Panc1 (cell line): ENCODE measurements at regions not wholly inside any gene's neighbourhood (a gene's known extent, or its start where the extent isn't known, plus 50 kb on each side); places are given as distances from the start of the nearest gene placed in this dataset.

Experiments
- ATAC-seq: fragments of 200-7000 bp; cut with Tn5 transposase; 2 replicates; pipeline ENCODE4 v1.9.1; 2020; ENCODE audit warnings: mild to moderate bottlenecking, moderate library complexity
- BruUV-seq: library from RNA; stranded (reverse); fragments of 400-500 nt; replicated peaks from 2 replicates; lab custom pipeline; 2021; lab: Mats Ljungman, UMichigan
- CTCF ChIA-PET: fragments of 300-600 bp; sonication (Branson Sonifier 250); formaldehyde crosslinking; loops from one replicate; lab custom pipeline; 2022; ENCODE audit warnings: antibody characterized with exemption; lab: Charles Lee
- POLR2A ChIA-PET: fragments of 300-600 bp; sonication (Branson Sonifier 250); formaldehyde crosslinking; loops from one replicate; lab custom pipeline; 2022; ENCODE audit warnings: antibody characterized with exemption; lab: Charles Lee
- DNase-seq: peaks from one replicate; pipeline ENCODE4 v3.0.0-alpha.2; 2010; ENCODE audit warnings: low read depth, low spot score
- H3K27ac ChIP-seq: 2 replicates; pipeline ENCODE4 v1.5.1; 2011; ENCODE audit warnings: mild to moderate bottlenecking, low read length, inconsistent platforms
- H3K27me3 ChIP-seq: fragments of 200-500 bp; sonication (Bioruptor generic); 2 replicates; pipeline ENCODE4 v1.6.0; 2014; ENCODE audit warnings: low read length, inconsistent platforms; ENCODE audit not compliant: control insufficient read depth, insufficient read depth
- H3K36me3 ChIP-seq: fragments of 200-500 bp; sonication (Bioruptor generic); 2 replicates; pipeline ENCODE4 v1.5.1; 2014; ENCODE audit warnings: inconsistent platforms, mild to moderate bottlenecking, low read length, moderate library complexity; ENCODE audit not compliant: control insufficient read depth, insufficient read depth
- H3K4me1 ChIP-seq: 2 replicates; pipeline ENCODE4 v1.5.1; 2011; ENCODE audit warnings: inconsistent platforms, mild to moderate bottlenecking, low read length, moderate library complexity; ENCODE audit not compliant: control insufficient read depth, insufficient read depth
- H3K4me3 ChIP-seq, 2 experiments: 2 replicates each; pipeline ENCODE4 v1.5.1; 2011 to 2012; ENCODE audit warnings: low read depth in 2 of 2, low read length in 2 of 2, mild to moderate bottlenecking in 2 of 2, inconsistent platforms in 1 of 2, moderate library complexity in 1 of 2
- H3K9me3 ChIP-seq: fragments of 200-500 bp; sonication (Bioruptor generic); 2 replicates; pipeline ENCODE4 v1.5.1; 2014; ENCODE audit warnings: low read depth, mild to moderate bottlenecking, inconsistent platforms, low read length, moderate library complexity; ENCODE audit not compliant: control insufficient read depth, insufficient read depth
- POLR2AphosphoS5 ChIP-seq: IDR thresholded peaks from 2 replicates; pipeline ENCODE4 v1.6.1; 2012; ENCODE audit warnings: mild to moderate bottlenecking, low read depth, low read length, moderate library complexity
- REST ChIP-seq, 2 experiments: IDR thresholded peaks; 2 replicates each; pipeline ENCODE4 v1.6.1; 2011 to 2012; ENCODE audit warnings: low read depth in 2 of 2, control low read depth in 1 of 2, low read length in 1 of 2, mild to moderate bottlenecking in 1 of 2, moderate library complexity in 1 of 2; ENCODE audit not compliant: insufficient read depth in 1 of 2
- SIN3A ChIP-seq: IDR thresholded peaks from 2 replicates; pipeline ENCODE4 v1.6.1; 2012; ENCODE audit warnings: low read depth, mild to moderate bottlenecking, low read length, moderate library complexity, borderline replicate concordance; ENCODE audit not compliant: insufficient read depth
- TCF7L2 ChIP-seq: IDR thresholded peaks from 2 replicates; pipeline ENCODE4 v1.6.1; 2011; ENCODE audit warnings: mild to moderate bottlenecking, low read depth, low read length, inconsistent platforms
- in situ Hi-C: cut with HindIII; loops from 2 replicates; pipeline ENCODE4 v1.10.0; 2016; ENCODE audit warnings: low sequenced_read_pairs, low pct_unique_long_range_greater_than_20kb
- intact Hi-C: fragments of 100-400 bp; cut with micrococcal nuclease; formaldehyde crosslinking; loops from one replicate; pipeline ENCODE4 v1.10.0; 2022; ENCODE audit not compliant: unreplicated experiment
- TF ChIP-seq, protein P1 (sequence below): fragments of 450-650 bp; IDR thresholded peaks from 2 replicates; pipeline ENCODE4 v1.5.1; 2017; ENCODE audit warnings: mild to moderate bottlenecking

- intact Hi-C loops (no loop called here), in situ Hi-C loops (no loop called here)
- TF ChIP-seq, protein P1, sequence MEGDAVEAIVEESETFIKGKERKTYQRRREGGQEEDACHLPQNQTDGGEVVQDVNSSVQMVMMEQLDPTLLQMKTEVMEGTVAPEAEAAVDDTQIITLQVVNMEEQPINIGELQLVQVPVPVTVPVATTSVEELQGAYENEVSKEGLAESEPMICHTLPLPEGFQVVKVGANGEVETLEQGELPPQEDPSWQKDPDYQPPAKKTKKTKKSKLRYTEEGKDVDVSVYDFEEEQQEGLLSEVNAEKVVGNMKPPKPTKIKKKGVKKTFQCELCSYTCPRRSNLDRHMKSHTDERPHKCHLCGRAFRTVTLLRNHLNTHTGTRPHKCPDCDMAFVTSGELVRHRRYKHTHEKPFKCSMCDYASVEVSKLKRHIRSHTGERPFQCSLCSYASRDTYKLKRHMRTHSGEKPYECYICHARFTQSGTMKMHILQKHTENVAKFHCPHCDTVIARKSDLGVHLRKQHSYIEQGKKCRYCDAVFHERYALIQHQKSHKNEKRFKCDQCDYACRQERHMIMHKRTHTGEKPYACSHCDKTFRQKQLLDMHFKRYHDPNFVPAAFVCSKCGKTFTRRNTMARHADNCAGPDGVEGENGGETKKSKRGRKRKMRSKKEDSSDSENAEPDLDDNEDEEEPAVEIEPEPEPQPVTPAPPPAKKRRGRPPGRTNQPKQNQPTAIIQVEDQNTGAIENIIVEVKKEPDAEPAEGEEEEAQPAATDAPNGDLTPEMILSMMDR = no peak
- no peak for TF ChIP-seq SIN3A
- TF ChIP-seq TCF7L2 = no peak
- TF ChIP-seq POLR2AphosphoS5 = no peak
- no peak for TF ChIP-seq REST (IDR thresholded peaks at IDR 0.05; ENCODE audit: insufficient read depth in 1 of 2, low read depth in 2 of 2, low read length in 1 of 2)
- Histone ChIP-seq H3K4me3 (no peak overlapping the region), H3K27me3 (no peaks in the 10 kb centered on the region), H3K9me3 (no peaks in the 10 kb centered on the region), H3K4me1 (no peaks in the 10 kb centered on the region; the same call in 1 of the 2 replicates), H3K27ac (no peak overlapping the region), H3K36me3 (no peaks in the 10 kb centered on the region)
- CTCF ChIA-PET = no interaction called here
- no peak for DNase-seq
- BruUV-seq = no TSS peak
- no peak for ATAC-seq
- POLR2A ChIA-PET = no interaction called here
These were observed 90.5 kb downstream of the PDGFA start for GRCh38 chr7:428927-429827.

DNA sequence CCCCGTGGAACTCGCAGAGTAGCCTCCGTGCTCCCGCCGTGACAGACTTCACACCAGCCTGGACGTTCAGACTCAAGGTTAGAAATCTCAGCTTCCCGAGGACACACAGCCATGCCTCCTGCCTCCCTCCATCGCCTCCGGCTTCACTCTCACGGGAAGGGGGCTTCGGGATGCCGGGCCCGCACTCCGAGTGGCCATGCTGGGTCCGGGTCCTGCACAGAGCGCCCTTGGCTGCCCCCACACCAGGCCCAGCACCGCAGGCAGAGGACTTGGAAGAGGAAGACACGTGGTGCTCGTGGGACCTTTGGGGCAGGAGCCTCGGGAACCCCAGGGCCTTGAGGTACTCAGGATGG is 89.8 kb downstream of the PDGFA start:
- ChIA-PET POLR2A (interaction anchor here (0.6 kb wide), 1 partner anchor 666 kb away, joined by 4 read pairs; no protein-coding TSS in a partner anchor), CTCF (no interaction called here)
- no peaks in the 10 kb centered on the region; the same call in 1 of the 2 replicates for H3K4me1 ChIP-seq
- H3K27me3 ChIP-seq = no peaks in the 10 kb centered on the region
- no TSS peak for BruUV-seq
- intact Hi-C loops = no loop called here
- H3K36me3 ChIP-seq = no peaks in the 10 kb centered on the region
- DNase-seq = no peak
- in situ Hi-C loops = no loop called here
- H3K4me3 ChIP-seq = no peak overlapping the region
- ATAC-seq = no peak
- no peaks in the 10 kb centered on the region for H3K9me3 ChIP-seq
- TF ChIP-seq, protein P1 = no peak
- no peak for TF ChIP-seq POLR2AphosphoS5
- no peak for TF ChIP-seq REST (IDR thresholded peaks at IDR 0.05; ENCODE audit: insufficient read depth in 1 of 2, low read depth in 2 of 2, low read length in 1 of 2)
- TF ChIP-seq TCF7L2 = no peak
- no peak for TF ChIP-seq SIN3A
- H3K27ac ChIP-seq = no peak overlapping the region
